ENCODE measurements at regions not wholly inside any gene's neighbourhood (a gene's known extent, or its start where the extent isn't known, plus 50 kb on each side); places are given as distances from the start of the nearest gene placed in this dataset.

GRCh38 chr9:97747201-97747965, 50.2 kb upstream of the XPA start:
- Histone ChIP-seq H3K4me1 (no peaks in the 10 kb centered on the region), H3K36me3 (no peaks in the 10 kb centered on the region), H3K27ac (no peak overlapping the region), H3K9me3 (peaks cover 0 to 13% (median 5%) of the 10 kb centered on the region in 12 donors), H3K27me3 (peaks cover 0 to 34% (median 0%) of the 10 kb centered on the region in 9 donors), H3K4me3 (no peak overlapping the region)
- 46 to 59% (median 52%) methylated on average over 4 of the region's 4 CpGs for WGBS, 4 donors
- no peak for DNase-seq
- no peak for ATAC-seq
- intact Hi-C loops (cut with DNase I), result no loop called here
- no peak for TF ChIP-seq POLR2A (IDR thresholded peaks at IDR 0.05)
- TF ChIP-seq, protein P1, sequence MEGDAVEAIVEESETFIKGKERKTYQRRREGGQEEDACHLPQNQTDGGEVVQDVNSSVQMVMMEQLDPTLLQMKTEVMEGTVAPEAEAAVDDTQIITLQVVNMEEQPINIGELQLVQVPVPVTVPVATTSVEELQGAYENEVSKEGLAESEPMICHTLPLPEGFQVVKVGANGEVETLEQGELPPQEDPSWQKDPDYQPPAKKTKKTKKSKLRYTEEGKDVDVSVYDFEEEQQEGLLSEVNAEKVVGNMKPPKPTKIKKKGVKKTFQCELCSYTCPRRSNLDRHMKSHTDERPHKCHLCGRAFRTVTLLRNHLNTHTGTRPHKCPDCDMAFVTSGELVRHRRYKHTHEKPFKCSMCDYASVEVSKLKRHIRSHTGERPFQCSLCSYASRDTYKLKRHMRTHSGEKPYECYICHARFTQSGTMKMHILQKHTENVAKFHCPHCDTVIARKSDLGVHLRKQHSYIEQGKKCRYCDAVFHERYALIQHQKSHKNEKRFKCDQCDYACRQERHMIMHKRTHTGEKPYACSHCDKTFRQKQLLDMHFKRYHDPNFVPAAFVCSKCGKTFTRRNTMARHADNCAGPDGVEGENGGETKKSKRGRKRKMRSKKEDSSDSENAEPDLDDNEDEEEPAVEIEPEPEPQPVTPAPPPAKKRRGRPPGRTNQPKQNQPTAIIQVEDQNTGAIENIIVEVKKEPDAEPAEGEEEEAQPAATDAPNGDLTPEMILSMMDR (IDR thresholded peaks at IDR 0.05), result no peak

DNA sequence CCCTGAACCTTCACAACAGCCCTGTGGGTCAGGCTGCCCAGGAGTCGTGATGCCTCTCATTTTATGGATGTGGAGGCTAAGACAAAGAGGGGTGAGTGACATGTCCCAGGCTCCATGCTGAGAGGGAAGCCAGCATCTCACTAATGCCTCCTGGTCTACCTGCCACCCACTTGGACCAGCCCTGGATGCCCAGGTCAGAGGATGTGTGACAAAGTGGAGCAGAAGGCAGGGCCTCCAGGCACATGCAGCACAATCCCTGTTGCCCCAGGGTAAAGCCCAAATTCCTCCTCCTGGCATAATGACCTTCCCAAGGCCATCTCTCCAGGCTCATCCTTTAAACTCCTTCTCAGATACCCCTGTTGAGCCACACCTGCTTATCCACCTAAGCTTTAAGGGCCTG, 51.4 kb upstream of the XPA start:
- Histone ChIP-seq H3K4me3 (no peak overlapping the region), H3K27ac (no peak overlapping the region), H3K4me1 (no peaks in the 10 kb centered on the region), H3K27me3 (peaks cover 0 to 28% (median 0%) of the 10 kb centered on the region in 9 donors), H3K36me3 (no peaks in the 10 kb centered on the region), H3K9me3 (peaks cover 0 to 4% (median 0%) of the 10 kb centered on the region in 12 donors)
- intact Hi-C loops (cut with DNase I), result no loop called here
- ATAC-seq, result no peak
- 20 to 35% (median 21%) methylated on average over 1 of the region's 1 CpG; no CpG with 5 or more reads in 1 of the 4 donors for WGBS, 4 donors
- no peak for DNase-seq
- TF ChIP-seq POLR2A (IDR thresholded peaks at IDR 0.05), result no peak

- Histone ChIP-seq H3K36me3 (no peaks in the 10 kb centered on the region), H3K9me3 (peaks cover 0 to 5% (median 0%) of the 10 kb centered on the region in 12 donors), H3K4me3 (no peak overlapping the region), H3K27me3 (peaks cover 0 to 18% (median 0%) of the 10 kb centered on the region in 9 donors), H3K27ac (no peak overlapping the region), H3K4me1 (no peaks in the 10 kb centered on the region)
- intact Hi-C loops (cut with DNase I), result no loop called here
- TF ChIP-seq POLR2A (IDR thresholded peaks at IDR 0.05), result no peak
- TF ChIP-seq, protein P1 (IDR thresholded peaks at IDR 0.05), result no peak
- DNase-seq, result no peak
- ATAC-seq, result no peak
- WGBS, 4 donors, result 74 to 82% (median 78%) methylated on average over 2 to 3 of the region's 3 CpGs
Measured at GRCh38 chr9:97749928-97750327, 52.8 kb upstream of the XPA start.

DNA sequence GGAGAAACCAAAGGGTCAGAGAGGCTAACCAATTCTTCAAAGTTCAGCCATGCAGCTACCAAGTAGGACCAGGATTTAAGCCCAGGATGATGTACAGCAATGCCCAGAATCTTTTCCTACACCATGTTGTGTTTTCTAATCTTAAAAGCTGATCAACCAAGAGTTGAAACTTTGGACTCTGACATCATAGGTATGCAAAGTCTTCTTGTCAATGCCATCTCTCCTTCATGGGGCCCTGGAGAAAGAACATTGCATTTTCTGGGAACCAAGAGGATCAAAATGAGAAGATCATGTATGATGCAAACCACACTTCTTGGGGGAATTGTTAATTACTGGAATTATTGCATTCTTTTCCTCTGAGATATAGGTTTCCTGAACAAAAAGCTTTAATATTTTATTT, 54.4 kb upstream of the XPA start:
- Histone ChIP-seq H3K4me3 (no peak overlapping the region), H3K9me3 (peaks cover 0 to 9% (median 0%) of the 10 kb centered on the region in 12 donors), H3K27me3 (peaks cover 0 to 4% (median 0%) of the 10 kb centered on the region in 9 donors), H3K36me3 (no peaks in the 10 kb centered on the region), H3K4me1 (no peaks in the 10 kb centered on the region), H3K27ac (no peak overlapping the region)
- intact Hi-C loops (cut with DNase I), result no loop called here
- no peak for ATAC-seq
- DNase-seq, result no peak
- TF ChIP-seq, protein P1 (IDR thresholded peaks at IDR 0.05), result no peak
- TF ChIP-seq POLR2A (IDR thresholded peaks at IDR 0.05), result no peak

Data from heart left ventricle (tissue), 16 donors.